ENCODE measurements at regions not wholly inside any gene's neighbourhood (a gene's known extent, or its start where the extent isn't known, plus 50 kb on each side); places are given as distances from the start of the nearest gene placed in this dataset.

DNA sequence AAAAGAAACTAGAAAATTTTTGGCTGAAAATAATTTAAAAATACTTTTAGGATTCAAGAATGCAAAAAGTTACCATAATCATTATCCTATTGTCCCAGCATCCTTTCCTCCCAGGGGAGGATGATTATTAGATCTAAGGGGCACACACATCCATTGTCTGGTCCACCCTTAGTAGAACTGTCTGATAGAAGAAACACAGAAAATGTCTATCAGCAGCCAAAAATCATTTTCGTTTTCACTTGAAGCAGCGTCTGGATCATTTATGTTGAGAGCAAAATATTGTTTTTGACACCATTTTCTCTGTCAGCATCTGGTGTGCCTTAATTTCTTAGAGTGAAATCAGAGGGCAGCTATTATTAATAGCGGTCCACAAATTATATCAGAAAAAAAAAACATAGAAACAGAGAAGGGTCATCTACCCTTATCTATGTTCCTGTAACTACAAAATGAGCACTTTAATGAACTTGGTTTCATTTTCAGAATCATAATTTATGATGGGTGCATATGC, 446.3 kb downstream of the TRAM1L1 start:
- Mint-ChIP-seq H3K9me3 (no peaks in the 10 kb centered on the region), H3K27me3 (no peaks in the 10 kb centered on the region), H3K4me3 (no peak overlapping the region), H3K36me3 (ENCODE audit: low read depth) (no peaks in the 10 kb centered on the region), H3K4me1 (ENCODE audit: low read depth) (no peaks in the 10 kb centered on the region), H3K27ac (no peak overlapping the region)
- TF ChIP-seq, protein P1, sequence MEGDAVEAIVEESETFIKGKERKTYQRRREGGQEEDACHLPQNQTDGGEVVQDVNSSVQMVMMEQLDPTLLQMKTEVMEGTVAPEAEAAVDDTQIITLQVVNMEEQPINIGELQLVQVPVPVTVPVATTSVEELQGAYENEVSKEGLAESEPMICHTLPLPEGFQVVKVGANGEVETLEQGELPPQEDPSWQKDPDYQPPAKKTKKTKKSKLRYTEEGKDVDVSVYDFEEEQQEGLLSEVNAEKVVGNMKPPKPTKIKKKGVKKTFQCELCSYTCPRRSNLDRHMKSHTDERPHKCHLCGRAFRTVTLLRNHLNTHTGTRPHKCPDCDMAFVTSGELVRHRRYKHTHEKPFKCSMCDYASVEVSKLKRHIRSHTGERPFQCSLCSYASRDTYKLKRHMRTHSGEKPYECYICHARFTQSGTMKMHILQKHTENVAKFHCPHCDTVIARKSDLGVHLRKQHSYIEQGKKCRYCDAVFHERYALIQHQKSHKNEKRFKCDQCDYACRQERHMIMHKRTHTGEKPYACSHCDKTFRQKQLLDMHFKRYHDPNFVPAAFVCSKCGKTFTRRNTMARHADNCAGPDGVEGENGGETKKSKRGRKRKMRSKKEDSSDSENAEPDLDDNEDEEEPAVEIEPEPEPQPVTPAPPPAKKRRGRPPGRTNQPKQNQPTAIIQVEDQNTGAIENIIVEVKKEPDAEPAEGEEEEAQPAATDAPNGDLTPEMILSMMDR (IDR thresholded peaks at IDR 0.05) = no peak
- ChIA-PET CTCF (no interaction called here), POLR2A (no interaction called here)
- intact Hi-C loops (cut with micrococcal nuclease) = no loop called here
- DNase-seq = no peak
- ATAC-seq = no peak

DNA sequence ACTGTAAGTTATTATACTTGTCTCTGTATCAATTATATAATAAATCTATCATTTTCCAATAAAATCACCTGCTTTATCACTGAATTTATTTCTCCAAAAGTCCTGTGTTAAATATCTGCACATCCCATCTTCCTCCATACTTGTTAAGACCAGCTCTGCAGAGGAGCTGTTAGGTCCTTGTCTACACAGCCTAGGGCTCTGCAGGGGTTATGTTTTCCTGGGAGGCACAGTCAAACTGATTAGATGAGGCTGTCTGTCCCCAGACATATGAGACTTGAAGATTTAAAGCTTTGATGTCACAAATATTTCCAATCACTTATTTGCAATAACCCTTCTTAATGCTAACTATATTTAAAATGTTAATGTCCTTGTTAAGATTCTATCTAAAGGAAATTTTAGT, 446.8 kb downstream of the TRAM1L1 start:
- POLR2A ChIA-PET = no interaction called here

DNA sequence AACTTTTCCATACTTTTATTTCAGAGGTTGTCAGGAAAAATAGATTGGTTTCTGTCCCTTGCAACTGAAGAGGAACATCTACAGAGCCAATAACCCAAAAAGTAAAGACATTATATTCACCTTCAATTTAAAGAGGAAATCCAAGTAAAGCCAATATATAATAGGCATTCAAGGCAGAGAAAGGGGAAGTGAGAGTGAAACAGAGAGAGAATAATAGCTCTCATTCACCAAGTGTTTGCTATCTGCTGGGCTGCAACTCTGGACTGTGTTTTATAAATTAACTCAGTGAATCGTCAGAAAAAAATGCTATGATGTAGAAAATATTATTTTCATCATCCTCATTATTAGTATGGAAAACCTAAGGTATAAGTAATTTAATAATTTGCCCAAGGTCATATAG, 448.5 kb downstream of the TRAM1L1 start:
- Mint-ChIP-seq H3K9me3 (peaks cover 2% of the 10 kb centered on the region), H3K36me3 (ENCODE audit: low read depth) (no peaks in the 10 kb centered on the region), H3K4me3 (no peak overlapping the region), H3K27ac (no peak overlapping the region), H3K4me1 (ENCODE audit: low read depth) (no peaks in the 10 kb centered on the region), H3K27me3 (no peaks in the 10 kb centered on the region)
- ChIA-PET POLR2A (no interaction called here), CTCF (no interaction called here)
- DNase-seq (no peak), ATAC-seq (no peak)
- TF ChIP-seq, protein P1 (IDR thresholded peaks at IDR 0.05) = no peak
- intact Hi-C loops (cut with micrococcal nuclease) = no loop called here

More for the DNA sequence above, 446.8 kb downstream of the TRAM1L1 start:
- Mint-ChIP-seq H3K36me3 (ENCODE audit: low read depth) (no peaks in the 10 kb centered on the region), H3K4me1 (ENCODE audit: low read depth) (no peaks in the 10 kb centered on the region), H3K4me3 (no peak overlapping the region), H3K27me3 (no peaks in the 10 kb centered on the region), H3K27ac (no peak overlapping the region), H3K9me3 (no peaks in the 10 kb centered on the region)
- intact Hi-C loops (cut with micrococcal nuclease) = no loop called here
- ATAC-seq (no peak), DNase-seq (no peak)
- TF ChIP-seq, protein P1 (IDR thresholded peaks at IDR 0.05) = no peak
- CTCF ChIA-PET = no interaction called here

DNA sequence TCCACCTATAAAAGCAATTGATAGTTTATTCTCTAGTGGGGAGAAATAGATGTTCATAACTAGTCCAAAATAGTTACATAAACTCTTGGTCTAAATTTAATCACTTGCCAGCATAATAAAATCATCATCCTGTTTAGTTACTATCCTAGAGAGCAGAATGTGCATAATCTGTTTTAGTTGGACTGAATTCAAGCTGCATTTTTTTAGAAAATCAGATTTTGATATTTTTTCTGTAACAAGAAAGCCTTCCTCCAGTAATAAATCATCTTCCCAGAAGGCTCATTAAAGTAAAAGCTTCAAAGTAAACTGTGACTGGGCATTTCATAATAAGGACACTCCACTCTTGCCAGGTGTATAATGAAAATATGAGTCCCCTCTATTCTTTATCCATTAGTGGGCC, 453.1 kb downstream of the TRAM1L1 start:
- no peak for ATAC-seq
- intact Hi-C loops (cut with micrococcal nuclease) = no loop called here

DNA sequence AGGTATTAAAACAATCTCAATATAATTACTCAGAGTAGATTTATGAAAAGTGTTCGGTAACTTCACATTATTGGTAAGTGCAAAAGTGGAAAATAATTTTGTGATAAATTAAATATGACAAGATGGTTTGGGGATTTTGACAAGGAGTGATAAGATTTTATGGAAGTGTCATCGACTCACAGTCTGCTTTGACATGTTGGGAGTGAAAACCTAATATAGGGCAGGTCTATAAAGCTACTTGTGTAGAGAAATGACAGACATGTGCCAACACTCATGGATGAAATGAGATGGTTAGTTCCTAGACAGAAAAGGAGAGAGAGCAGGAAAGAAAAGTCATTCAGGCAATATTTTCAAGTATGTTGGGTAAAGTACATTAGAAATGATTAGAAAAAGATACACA, 456.8 kb downstream of the TRAM1L1 start:
- POLR2A ChIA-PET = no interaction called here
- TF ChIP-seq, protein P1 (IDR thresholded peaks at IDR 0.05) = no peak
- CTCF ChIA-PET = no interaction called here
- DNase-seq = no peak
- peaks cover 3% of the 10 kb centered on the region for H3K9me3 Mint-ChIP-seq
- no peak for ATAC-seq
- no peaks in the 10 kb centered on the region for H3K27me3 Mint-ChIP-seq
- no peaks in the 10 kb centered on the region for H3K36me3 Mint-ChIP-seq (ENCODE audit: low read depth)
- H3K4me1 Mint-ChIP-seq (ENCODE audit: low read depth) = no peaks in the 10 kb centered on the region
- intact Hi-C loops (cut with micrococcal nuclease) = no loop called here
- no peak overlapping the region for H3K27ac Mint-ChIP-seq
- H3K4me3 Mint-ChIP-seq = no peak overlapping the region

More for the DNA sequence above, 453.1 kb downstream of the TRAM1L1 start:
- Mint-ChIP-seq H3K27ac (no peak overlapping the region), H3K36me3 (ENCODE audit: low read depth) (no peaks in the 10 kb centered on the region), H3K4me1 (ENCODE audit: low read depth) (no peaks in the 10 kb centered on the region), H3K4me3 (no peak overlapping the region), H3K9me3 (peaks cover 3% of the 10 kb centered on the region), H3K27me3 (no peaks in the 10 kb centered on the region)
- TF ChIP-seq, protein P1 (IDR thresholded peaks at IDR 0.05) = no peak
- ChIA-PET CTCF (no interaction called here), POLR2A (no interaction called here)
- no peak for DNase-seq

Measured in activated CD8-positive, alpha-beta T cell treated with anti-CD3 and anti-CD28 coated beads for 36 hours (primary cell).